ENCODE measurements at regions not wholly inside any gene's neighbourhood (a gene's known extent, or its start where the extent isn't known, plus 50 kb on each side); places are given as distances from the start of the nearest gene placed in this dataset.

GRCh38 chr1:203401199-203401877, 50.4 kb upstream of the FMOD start:
- Histone ChIP-seq H3K9me3 (ENCODE audit: low read length) (no peaks in the 10 kb centered on the region), H3K4me1 (ENCODE audit: insufficient read depth, low read length, poor library complexity, severe bottlenecking) (peaks cover 13% of the 10 kb centered on the region), H3K4me3 (ENCODE audit: low read depth, low read length, poor library complexity, severe bottlenecking) (no peak overlapping the region), H3K79me2 (ENCODE audit: insufficient read depth, low read depth, low read length) (no peaks in the 10 kb centered on the region), H4K20me1 (ENCODE audit: insufficient read depth, low read length) (no peaks in the 10 kb centered on the region), H3K9me2 (ENCODE audit: insufficient read depth, low read length) (no peaks in the 10 kb centered on the region), H3K36me3 (ENCODE audit: insufficient read depth, low read length) (no peaks in the 10 kb centered on the region), H2AFZ (ENCODE audit: low read length) (no peak overlapping the region), H3K4me2 (ENCODE audit: low read length) (no peak overlapping the region), H3K27ac (ENCODE audit: low read depth, low read length, poor library complexity, severe bottlenecking) (no peak overlapping the region)
- BruUV-seq (replicated peaks): no TSS peak
- intact Hi-C loops (cut with micrococcal nuclease; ENCODE audit: unreplicated experiment): no loop called here
- TF ChIP-seq CTCF (conservative IDR thresholded peaks at IDR 0.05; ENCODE audit: low read length): no peak
- no peak for TF ChIP-seq EZH2phosphoT487 (IDR thresholded peaks at IDR 0.05; ENCODE audit: borderline replicate concordance, low read depth, low read length)
- no peak for DNase-seq (ENCODE audit: low spot score)
- ChIA-PET CTCF (ENCODE audit: unreplicated experiment) (no interaction called here), POLR2A (no interaction called here)

GRCh38 chr1:203402152-203402551, 51.2 kb upstream of the FMOD start:
- Histone ChIP-seq H3K4me2 (ENCODE audit: low read length) (peak overlapping the region; percentile 33), H3K9me2 (ENCODE audit: insufficient read depth, low read length) (no peaks in the 10 kb centered on the region), H3K4me1 (ENCODE audit: insufficient read depth, low read length, poor library complexity, severe bottlenecking) (peaks cover 13% of the 10 kb centered on the region), H3K36me3 (ENCODE audit: insufficient read depth, low read length) (no peaks in the 10 kb centered on the region), H3K9me3 (ENCODE audit: low read length) (no peaks in the 10 kb centered on the region), H2AFZ (ENCODE audit: low read length) (peak overlapping the region; percentile 28; the same call in 1 of the 2 replicates), H3K79me2 (ENCODE audit: insufficient read depth, low read depth, low read length) (no peaks in the 10 kb centered on the region), H4K20me1 (ENCODE audit: insufficient read depth, low read length) (no peaks in the 10 kb centered on the region), H3K4me3 (ENCODE audit: low read depth, low read length, poor library complexity, severe bottlenecking) (no peak overlapping the region), H3K27ac (ENCODE audit: low read depth, low read length, poor library complexity, severe bottlenecking) (no peak overlapping the region)
- POLR2A ChIA-PET: interaction anchor here (0.9 to 1.1 kb wide), 2 partner anchors 16 to 23 kb away, joined by 4 read pairs; no protein-coding TSS in a partner anchor
- CTCF ChIA-PET (ENCODE audit: unreplicated experiment): no interaction called here
- no peak for DNase-seq (ENCODE audit: low spot score)
- no TSS peak for BruUV-seq (replicated peaks)
- TF ChIP-seq EZH2phosphoT487 (IDR thresholded peaks at IDR 0.05; ENCODE audit: borderline replicate concordance, low read depth, low read length) (no peak), CTCF (conservative IDR thresholded peaks at IDR 0.05; ENCODE audit: low read length) (no peak)
- intact Hi-C loops (cut with micrococcal nuclease; ENCODE audit: unreplicated experiment): no loop called here

GRCh38 chr1:203402629-203403337, 51.9 kb upstream of the FMOD start:
- ChIA-PET CTCF (ENCODE audit: unreplicated experiment) (no interaction called here), POLR2A (interaction anchor here (0.9 to 1.1 kb wide), 2 partner anchors 16 to 24 kb away, joined by 4 read pairs; no protein-coding TSS in a partner anchor)
- H3K27ac ChIP-seq (ENCODE audit: low read depth, low read length, poor library complexity, severe bottlenecking): no peak overlapping the region
- no peaks in the 10 kb centered on the region for H4K20me1 ChIP-seq (ENCODE audit: insufficient read depth, low read length)
- H3K36me3 ChIP-seq (ENCODE audit: insufficient read depth, low read length): no peaks in the 10 kb centered on the region
- peak; percentile 33 for DNase-seq (ENCODE audit: low spot score)
- peak overlapping the region; percentile 28; the same call in 1 of the 2 replicates for H2AFZ ChIP-seq (ENCODE audit: low read length)
- intact Hi-C loops (cut with micrococcal nuclease; ENCODE audit: unreplicated experiment): no loop called here
- no peaks in the 10 kb centered on the region for H3K9me2 ChIP-seq (ENCODE audit: insufficient read depth, low read length)
- no TSS peak for BruUV-seq (replicated peaks)
- peaks cover 13% of the 10 kb centered on the region for H3K4me1 ChIP-seq (ENCODE audit: insufficient read depth, low read length, poor library complexity, severe bottlenecking)
- no peaks in the 10 kb centered on the region for H3K79me2 ChIP-seq (ENCODE audit: insufficient read depth, low read depth, low read length)
- TF ChIP-seq CTCF (conservative IDR thresholded peaks at IDR 0.05; ENCODE audit: low read length): no peak
- no peak for TF ChIP-seq EZH2phosphoT487 (IDR thresholded peaks at IDR 0.05; ENCODE audit: borderline replicate concordance, low read depth, low read length)
- no peaks in the 10 kb centered on the region for H3K9me3 ChIP-seq (ENCODE audit: low read length)
- H3K4me3 ChIP-seq (ENCODE audit: low read depth, low read length, poor library complexity, severe bottlenecking): no peak overlapping the region
- peak overlapping the region; percentile 33 for H3K4me2 ChIP-seq (ENCODE audit: low read length)

All from OCI-LY7 (cell line).